ENCODE measurements at regions not wholly inside any gene's neighbourhood (a gene's known extent, or its start where the extent isn't known, plus 50 kb on each side); places are given as distances from the start of the nearest gene placed in this dataset.
"Not testable (repeated sequence)": the region's sequence is repeated elsewhere in the genome, so short reads cannot be mapped to it uniquely, and the experiment has no call there.

DNA sequence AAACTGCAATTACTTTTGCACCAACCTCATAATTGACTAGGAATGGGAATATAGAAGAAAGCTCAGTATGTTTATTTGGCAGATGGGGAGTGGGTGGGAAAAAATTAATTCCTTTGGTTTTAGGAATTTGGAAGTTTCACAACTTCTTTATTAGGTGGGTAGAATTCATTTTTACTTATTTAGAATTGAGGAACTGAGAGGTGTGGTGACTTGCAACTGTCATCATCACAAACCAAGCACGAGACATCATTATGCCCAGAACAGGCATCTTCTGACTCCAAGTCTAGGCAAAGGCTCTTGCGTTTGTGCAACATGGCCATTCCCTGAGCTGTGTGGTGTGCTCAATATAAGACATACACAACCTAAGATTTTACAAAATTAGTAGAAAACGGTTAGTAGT lies 380.0 kb downstream of the ATP23 start:
- no peak overlapping the region for H3K27ac ChIP-seq (ENCODE audit: low read depth, low read length)
- no peaks in the 10 kb centered on the region for H3K27me3 ChIP-seq (ENCODE audit: control insufficient read depth, insufficient read depth, low read length)
- no peaks in the 10 kb centered on the region for H3K36me3 ChIP-seq (ENCODE audit: control insufficient read depth, insufficient read depth, low read length)
- H3K4me1 ChIP-seq (ENCODE audit: control insufficient read depth, insufficient read depth, low read length): no peaks in the 10 kb centered on the region
- no peak overlapping the region for H3K4me3 ChIP-seq (ENCODE audit: low read length)
- no peak overlapping the region for H3K9ac ChIP-seq (ENCODE audit: low read length)

DNA sequence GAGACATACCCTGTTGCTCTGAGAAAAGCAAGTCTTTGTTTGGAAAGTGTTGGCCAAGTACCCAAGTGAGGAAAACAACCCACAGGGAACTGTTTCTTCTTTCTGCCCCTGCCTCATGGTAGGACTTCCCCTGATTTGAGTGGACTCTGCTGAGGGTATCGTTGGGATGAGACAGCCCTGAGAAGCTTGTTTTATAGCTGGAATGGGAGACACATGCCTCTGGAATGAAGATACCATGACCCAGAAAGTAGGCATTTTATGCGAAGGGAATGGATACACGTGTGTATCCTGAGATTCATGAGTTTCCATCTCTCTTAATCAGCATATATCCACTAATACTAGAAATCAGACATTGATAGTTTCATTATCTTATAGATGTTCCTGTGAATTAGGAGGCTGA lies 382.3 kb downstream of the ATP23 start:
- Histone ChIP-seq H3K27me3 (ENCODE audit: control insufficient read depth, insufficient read depth, low read length) (no peaks in the 10 kb centered on the region), H3K9ac (ENCODE audit: low read length) (no peak overlapping the region), H3K4me3 (ENCODE audit: low read length) (no peak overlapping the region), H3K4me1 (ENCODE audit: control insufficient read depth, insufficient read depth, low read length) (no peaks in the 10 kb centered on the region), H3K36me3 (ENCODE audit: control insufficient read depth, insufficient read depth, low read length) (no peaks in the 10 kb centered on the region), H3K27ac (ENCODE audit: low read depth, low read length) (no peak overlapping the region)

DNA sequence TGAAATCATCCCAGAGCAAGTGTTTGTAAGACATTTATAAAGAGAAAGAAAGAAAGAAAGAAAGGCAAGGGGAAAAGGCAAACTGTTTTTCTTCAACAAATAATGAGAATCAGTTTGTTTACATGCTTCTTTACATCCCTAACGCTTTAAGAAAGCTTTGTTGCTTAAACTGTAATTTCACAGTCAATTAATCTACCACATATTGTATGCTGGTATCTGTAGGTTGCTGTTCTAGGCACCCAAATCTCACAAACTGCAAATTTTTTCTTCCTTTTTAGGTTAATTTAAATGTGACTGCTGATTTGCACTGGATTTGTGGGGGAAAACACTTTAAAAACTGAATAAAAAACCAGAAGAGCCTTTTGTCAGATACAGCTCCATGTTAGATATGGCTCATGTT lies 384.2 kb downstream of the ATP23 start:
- H3K4me1 ChIP-seq (ENCODE audit: control insufficient read depth, insufficient read depth, low read length): no peaks in the 10 kb centered on the region
- no peak overlapping the region for H3K27ac ChIP-seq (ENCODE audit: low read depth, low read length)
- no peak overlapping the region for H3K4me3 ChIP-seq (ENCODE audit: low read length)
- no peaks in the 10 kb centered on the region for H3K27me3 ChIP-seq (ENCODE audit: control insufficient read depth, insufficient read depth, low read length)
- H3K9ac ChIP-seq (ENCODE audit: low read length): no peak overlapping the region
- H3K36me3 ChIP-seq (ENCODE audit: control insufficient read depth, insufficient read depth, low read length): no peaks in the 10 kb centered on the region

DNA sequence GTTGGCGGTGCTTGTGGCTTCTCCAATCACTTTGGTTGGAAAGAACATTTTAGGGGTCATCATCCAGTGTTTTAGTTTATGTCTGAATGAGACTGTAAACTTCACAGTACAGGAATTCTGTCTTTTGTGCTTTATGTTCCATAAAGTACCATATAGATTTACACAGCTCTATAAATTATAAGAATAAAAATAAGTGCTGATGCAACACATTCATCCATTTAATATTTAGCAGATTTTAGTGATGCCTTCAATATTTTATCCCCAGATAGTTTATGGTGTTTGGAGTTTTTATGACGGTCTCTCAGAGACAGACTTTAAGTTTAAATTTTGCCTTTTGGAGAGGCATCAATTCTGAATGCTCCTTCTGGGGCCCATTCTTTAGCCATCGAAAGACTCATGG lies 385.2 kb downstream of the ATP23 start:
- no peaks in the 10 kb centered on the region for H3K36me3 ChIP-seq (ENCODE audit: control insufficient read depth, insufficient read depth, low read length)
- no peak overlapping the region for H3K4me3 ChIP-seq (ENCODE audit: low read length)
- H3K9ac ChIP-seq (ENCODE audit: low read length): no peak overlapping the region
- H3K4me1 ChIP-seq (ENCODE audit: control insufficient read depth, insufficient read depth, low read length): no peaks in the 10 kb centered on the region
- H3K27me3 ChIP-seq (ENCODE audit: control insufficient read depth, insufficient read depth, low read length): no peaks in the 10 kb centered on the region
- no peak overlapping the region for H3K27ac ChIP-seq (ENCODE audit: low read depth, low read length)

DNA sequence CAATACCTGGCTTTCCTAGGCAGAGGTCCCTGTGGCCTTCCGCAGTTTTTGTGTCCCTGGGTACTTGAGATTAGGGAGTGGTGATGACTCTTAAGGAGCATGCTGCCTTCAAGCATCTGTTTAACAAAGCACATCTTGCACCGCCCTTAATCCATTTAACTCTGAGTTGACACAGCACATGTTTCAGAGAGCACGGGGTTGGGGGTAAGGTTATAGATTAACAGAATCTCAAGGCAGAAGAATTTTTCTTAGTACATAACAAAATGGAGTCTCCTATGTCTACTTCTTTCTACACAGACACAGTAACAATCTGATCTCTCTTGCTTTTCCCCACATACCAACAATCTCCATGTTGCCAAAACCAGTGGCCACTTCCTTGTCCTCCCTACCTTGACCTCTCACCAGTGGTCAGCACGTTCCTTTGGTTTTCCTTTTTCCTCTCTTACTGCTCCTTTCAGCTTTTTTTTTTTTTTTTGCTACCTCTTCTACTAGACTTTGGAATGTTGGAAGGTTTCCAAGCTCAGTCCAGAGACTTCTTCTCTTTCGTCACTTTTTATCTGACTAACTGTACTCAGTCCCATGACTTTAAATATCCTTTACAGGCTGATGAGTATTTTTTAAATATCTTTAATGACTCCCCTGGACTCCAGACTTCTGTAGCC lies 395.3 kb downstream of the ATP23 start:
- not testable (repeated sequence) for H3K36me3 ChIP-seq (ENCODE audit: control insufficient read depth, insufficient read depth, low read length); H3K9ac ChIP-seq (ENCODE audit: low read length); H3K4me1 ChIP-seq (ENCODE audit: control insufficient read depth, insufficient read depth, low read length); H3K27me3 ChIP-seq (ENCODE audit: control insufficient read depth, insufficient read depth, low read length); H3K27ac ChIP-seq (ENCODE audit: low read depth, low read length); H3K4me3 ChIP-seq (ENCODE audit: low read length)

DNA sequence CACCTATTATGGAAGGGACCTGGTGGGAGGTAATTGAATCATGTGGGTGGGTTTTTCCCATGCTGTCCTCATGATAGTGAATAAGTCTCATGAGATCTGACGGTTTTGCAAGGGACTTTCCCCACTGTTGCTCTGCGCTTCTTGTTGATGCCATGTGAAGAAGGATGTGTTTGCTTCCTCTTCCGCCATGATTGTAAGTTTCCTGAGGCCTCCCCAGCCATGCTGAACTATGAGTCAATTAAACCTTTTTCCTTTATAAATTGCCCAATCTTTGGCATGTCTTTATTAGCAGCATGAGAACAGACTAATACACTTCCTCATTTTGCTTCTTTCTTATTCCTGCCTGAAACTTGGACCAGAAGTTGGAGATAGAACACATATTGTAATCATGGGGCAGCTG lies 396.2 kb downstream of the ATP23 start:
- H3K9ac ChIP-seq (ENCODE audit: low read length); H3K4me3 ChIP-seq (ENCODE audit: low read length); H3K4me1 ChIP-seq (ENCODE audit: control insufficient read depth, insufficient read depth, low read length); H3K36me3 ChIP-seq (ENCODE audit: control insufficient read depth, insufficient read depth, low read length); H3K27me3 ChIP-seq (ENCODE audit: control insufficient read depth, insufficient read depth, low read length); H3K27ac ChIP-seq (ENCODE audit: low read depth, low read length): not testable (repeated sequence)

DNA sequence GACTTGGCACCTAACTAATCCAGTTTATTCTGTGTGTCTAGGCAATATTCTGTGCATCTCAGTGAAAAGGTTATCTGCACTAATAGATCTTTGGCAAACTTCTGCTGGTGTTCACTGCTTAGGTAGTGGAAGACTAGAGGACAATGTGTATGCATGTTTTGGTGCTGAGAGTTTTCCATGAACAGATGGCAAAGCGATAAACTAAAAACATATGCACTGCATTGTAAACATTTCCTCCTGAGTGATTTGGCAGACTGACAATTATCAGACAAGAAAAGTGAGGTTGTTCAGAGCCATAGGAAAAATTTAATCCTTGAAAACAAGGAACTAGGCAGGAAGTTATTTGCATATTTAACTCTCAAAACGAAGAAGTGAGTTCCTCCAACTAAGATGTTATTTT lies 400.4 kb downstream of the ATP23 start:
- Histone ChIP-seq H3K36me3 (ENCODE audit: control insufficient read depth, insufficient read depth, low read length) (no peaks in the 10 kb centered on the region), H3K27me3 (ENCODE audit: control insufficient read depth, insufficient read depth, low read length) (no peaks in the 10 kb centered on the region), H3K9ac (ENCODE audit: low read length) (no peak overlapping the region), H3K27ac (ENCODE audit: low read depth, low read length) (no peak overlapping the region), H3K4me1 (ENCODE audit: control insufficient read depth, insufficient read depth, low read length) (no peaks in the 10 kb centered on the region), H3K4me3 (ENCODE audit: low read length) (no peak overlapping the region)

DNA sequence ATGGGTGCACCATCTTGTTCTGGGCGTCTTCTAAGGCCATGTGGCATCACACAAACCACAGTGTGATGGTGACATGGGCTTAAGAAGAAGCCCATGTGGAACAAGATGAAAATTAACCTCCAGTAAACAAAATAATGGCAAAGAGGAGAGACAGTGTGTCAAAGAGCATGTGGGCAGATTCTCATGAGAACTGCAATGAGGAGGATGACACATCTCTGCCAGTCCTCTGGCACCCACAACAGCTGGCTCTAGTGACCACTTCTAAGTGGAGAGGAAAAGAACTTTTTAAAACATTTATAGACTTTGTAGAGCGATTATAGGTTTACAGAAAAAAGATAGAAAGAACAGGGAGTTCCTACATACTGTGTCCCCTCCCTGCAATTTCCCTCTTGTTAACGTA lies 401.4 kb downstream of the ATP23 start:
- Histone ChIP-seq H3K9ac (ENCODE audit: low read length) (no peak overlapping the region), H3K27ac (ENCODE audit: low read depth, low read length) (no peak overlapping the region), H3K27me3 (ENCODE audit: control insufficient read depth, insufficient read depth, low read length) (no peaks in the 10 kb centered on the region), H3K4me1 (ENCODE audit: control insufficient read depth, insufficient read depth, low read length) (no peaks in the 10 kb centered on the region), H3K4me3 (ENCODE audit: low read length) (no peak overlapping the region), H3K36me3 (ENCODE audit: control insufficient read depth, insufficient read depth, low read length) (no peaks in the 10 kb centered on the region)

DNA sequence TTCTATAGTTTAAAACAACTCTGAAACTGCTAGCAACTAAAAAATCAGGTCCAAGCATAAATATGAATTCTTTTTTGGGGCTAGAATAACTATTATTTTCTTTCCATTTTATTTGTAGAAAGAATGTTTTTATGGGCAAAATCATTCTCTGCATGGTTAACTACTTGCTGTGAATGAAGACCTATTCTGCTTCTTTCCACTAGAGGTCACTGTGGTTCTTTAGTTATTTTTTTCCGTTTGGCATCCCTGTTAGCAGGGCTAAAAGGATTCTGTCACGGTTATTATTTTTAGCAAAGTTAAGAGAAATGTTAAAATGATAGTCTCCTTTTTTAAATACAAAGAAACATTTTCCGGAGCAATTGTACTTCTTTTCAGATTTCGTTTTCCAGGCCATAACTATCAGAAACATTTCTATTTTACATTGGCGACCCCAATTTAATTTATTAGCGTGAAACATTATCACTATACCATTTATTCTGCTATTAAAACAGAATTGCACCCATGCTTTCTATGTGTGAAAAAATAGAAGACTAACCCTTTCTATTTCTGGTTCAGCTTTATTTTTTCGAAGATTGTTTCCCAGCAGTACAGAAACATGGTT lies 404.8 kb downstream of the ATP23 start:
- no peaks in the 10 kb centered on the region for H3K4me1 ChIP-seq (ENCODE audit: control insufficient read depth, insufficient read depth, low read length)
- H3K4me3 ChIP-seq (ENCODE audit: low read length): no peak overlapping the region
- no peaks in the 10 kb centered on the region for H3K27me3 ChIP-seq (ENCODE audit: control insufficient read depth, insufficient read depth, low read length)
- no peaks in the 10 kb centered on the region for H3K36me3 ChIP-seq (ENCODE audit: control insufficient read depth, insufficient read depth, low read length)
- H3K27ac ChIP-seq (ENCODE audit: low read depth, low read length): no peak overlapping the region
- H3K9ac ChIP-seq (ENCODE audit: low read length): no peak overlapping the region

DNA sequence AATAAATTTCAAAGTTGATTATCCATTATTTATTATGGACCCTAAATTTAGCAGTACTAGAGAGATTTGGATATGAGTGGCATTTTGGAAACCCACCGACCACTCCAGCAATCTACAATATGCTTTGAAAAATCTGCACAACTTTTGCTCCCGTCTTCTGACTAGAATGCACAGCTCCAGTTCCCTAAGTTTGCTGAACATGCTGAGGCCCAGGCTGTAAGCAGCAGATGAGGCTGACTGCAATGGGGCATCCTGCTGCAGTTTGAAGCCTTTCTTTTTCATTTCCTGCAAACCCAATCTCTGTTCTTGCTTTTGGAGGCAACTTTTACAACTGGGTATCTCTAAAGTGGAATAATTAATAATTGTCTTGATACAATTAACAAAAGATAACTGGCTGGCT lies 405.8 kb downstream of the ATP23 start:
- Histone ChIP-seq H3K27me3 (ENCODE audit: control insufficient read depth, insufficient read depth, low read length) (no peaks in the 10 kb centered on the region), H3K9ac (ENCODE audit: low read length) (no peak overlapping the region), H3K4me3 (ENCODE audit: low read length) (no peak overlapping the region), H3K36me3 (ENCODE audit: control insufficient read depth, insufficient read depth, low read length) (no peaks in the 10 kb centered on the region), H3K4me1 (ENCODE audit: control insufficient read depth, insufficient read depth, low read length) (no peaks in the 10 kb centered on the region), H3K27ac (ENCODE audit: low read depth, low read length) (no peak overlapping the region)

DNA sequence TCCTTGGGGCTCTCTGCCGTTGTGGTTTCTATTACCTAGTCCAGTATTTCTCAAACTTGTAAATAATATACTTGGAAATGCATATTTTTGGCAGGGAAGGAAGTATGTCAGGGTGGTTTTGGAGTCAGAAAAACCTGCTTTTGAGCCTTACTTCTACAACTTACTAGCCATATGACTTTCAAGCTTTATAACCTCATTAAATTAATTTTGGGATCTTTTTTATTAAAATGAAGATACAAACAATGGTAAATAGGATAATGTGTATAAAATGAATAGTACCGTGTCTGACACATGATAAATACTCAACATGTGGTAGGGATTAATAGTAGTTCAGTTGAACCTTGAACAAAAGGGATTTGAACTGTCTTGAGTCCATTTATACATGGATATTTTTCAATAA lies 406.3 kb downstream of the ATP23 start:
- H3K4me3 ChIP-seq (ENCODE audit: low read length): no peak overlapping the region
- H3K27ac ChIP-seq (ENCODE audit: low read depth, low read length): no peak overlapping the region
- H3K27me3 ChIP-seq (ENCODE audit: control insufficient read depth, insufficient read depth, low read length): no peaks in the 10 kb centered on the region
- no peak overlapping the region for H3K9ac ChIP-seq (ENCODE audit: low read length)
- no peaks in the 10 kb centered on the region for H3K36me3 ChIP-seq (ENCODE audit: control insufficient read depth, insufficient read depth, low read length)
- no peaks in the 10 kb centered on the region for H3K4me1 ChIP-seq (ENCODE audit: control insufficient read depth, insufficient read depth, low read length)

DNA sequence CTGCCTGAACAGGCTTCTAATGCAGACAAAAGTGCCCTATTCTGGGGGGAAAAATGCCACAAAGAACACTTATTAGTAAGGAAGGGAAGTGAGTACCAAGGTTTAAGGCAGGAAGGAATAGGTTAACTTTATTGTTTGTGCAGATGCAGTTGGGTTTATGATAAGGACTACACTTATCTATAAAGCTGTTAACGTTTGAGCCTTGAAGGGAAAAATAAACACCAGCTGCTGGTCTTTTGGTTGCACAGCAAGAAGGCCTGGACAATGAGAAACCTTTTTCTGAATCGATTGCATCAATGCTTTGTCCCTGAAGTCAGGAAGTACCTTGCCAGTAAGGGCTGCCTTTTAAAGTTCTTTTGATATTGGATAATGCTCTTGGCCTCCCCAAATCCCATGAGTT lies 407.8 kb downstream of the ATP23 start:
- Histone ChIP-seq H3K4me1 (ENCODE audit: control insufficient read depth, insufficient read depth, low read length) (no peaks in the 10 kb centered on the region), H3K36me3 (ENCODE audit: control insufficient read depth, insufficient read depth, low read length) (no peaks in the 10 kb centered on the region), H3K9ac (ENCODE audit: low read length) (no peak overlapping the region), H3K27ac (ENCODE audit: low read depth, low read length) (no peak overlapping the region), H3K27me3 (ENCODE audit: control insufficient read depth, insufficient read depth, low read length) (no peaks in the 10 kb centered on the region), H3K4me3 (ENCODE audit: low read length) (no peak overlapping the region)

DNA sequence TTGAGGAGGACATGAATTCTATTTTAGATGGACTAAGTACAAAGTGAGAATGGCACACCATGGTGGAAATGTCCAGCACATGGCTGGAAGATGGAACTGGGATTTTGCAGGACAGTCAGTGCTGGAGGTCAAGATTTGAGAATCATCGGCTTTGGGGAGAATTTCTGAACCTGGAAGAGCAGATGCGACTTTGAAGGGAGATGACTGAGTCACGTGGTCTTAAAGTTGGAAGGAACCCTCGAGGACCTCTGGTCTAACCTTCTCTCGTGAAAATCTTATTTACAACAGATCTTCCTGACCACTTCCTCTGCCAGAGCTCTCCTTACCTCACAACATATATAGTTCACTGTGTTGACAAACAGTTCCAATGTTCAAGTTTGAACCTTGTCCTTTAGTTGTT lies 415.4 kb downstream of the ATP23 start:
- Histone ChIP-seq H3K9ac (ENCODE audit: low read length) (no peak overlapping the region), H3K36me3 (ENCODE audit: control insufficient read depth, insufficient read depth, low read length) (no peaks in the 10 kb centered on the region), H3K4me1 (ENCODE audit: control insufficient read depth, insufficient read depth, low read length) (no peaks in the 10 kb centered on the region), H3K4me3 (ENCODE audit: low read length) (no peak overlapping the region), H3K27me3 (ENCODE audit: control insufficient read depth, insufficient read depth, low read length) (no peaks in the 10 kb centered on the region), H3K27ac (ENCODE audit: low read depth, low read length) (no peak overlapping the region)
